ENCODE measurements at regions not wholly inside any gene's neighbourhood (a gene's known extent, or its start where the extent isn't known, plus 50 kb on each side); places are given as distances from the start of the nearest gene placed in this dataset.
"Not testable (repeated sequence)": the region's sequence is repeated elsewhere in the genome, so short reads cannot be mapped to it uniquely, and the experiment has no call there.

GRCh38 chr5:83889971-83890745 is 169.5 kb upstream of the HAPLN1 start:
- DNase-seq (ENCODE audit: low spot score): no peak
- intact Hi-C loops (cut with DNase I): no loop called here

DNA sequence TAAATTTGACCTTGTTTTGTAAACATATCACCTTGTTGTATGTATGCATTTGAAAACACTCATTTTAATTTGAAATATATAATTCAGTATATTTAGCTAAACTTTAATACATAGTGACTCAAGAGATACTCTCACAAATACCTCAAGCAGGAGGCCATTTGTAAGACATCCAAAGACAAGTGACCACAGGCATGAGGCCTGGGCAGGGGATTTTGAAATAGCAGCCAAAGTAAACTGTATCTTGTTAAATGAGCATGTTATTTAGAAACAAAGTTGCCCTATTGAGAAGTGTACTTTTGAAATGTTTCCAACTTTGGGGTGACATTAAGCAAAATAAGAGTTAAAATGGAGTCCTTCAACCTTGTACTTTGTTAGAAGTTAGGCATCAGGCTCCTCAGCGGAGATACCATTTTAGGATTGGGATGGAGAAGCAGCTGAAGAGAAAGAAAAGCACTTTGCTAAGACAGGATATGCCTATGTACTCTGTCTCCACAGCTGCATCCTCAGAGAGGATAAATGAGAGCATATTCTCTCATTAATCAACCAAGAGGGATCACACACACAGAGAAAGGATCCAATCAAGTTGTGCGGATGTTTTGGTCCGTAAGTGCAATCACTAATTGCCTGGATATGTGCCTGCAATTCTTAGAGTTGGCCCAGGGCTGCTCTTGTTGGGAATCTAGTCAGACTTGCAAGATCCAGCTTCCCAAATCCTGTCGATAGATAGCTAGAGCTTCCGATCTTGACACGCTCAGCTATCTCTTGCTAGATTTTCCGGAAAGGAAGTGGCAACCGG is 157.5 kb upstream of the HAPLN1 start:
- intact Hi-C loops (cut with DNase I): no loop called here
- DNase-seq (ENCODE audit: low spot score): no peak

DNA sequence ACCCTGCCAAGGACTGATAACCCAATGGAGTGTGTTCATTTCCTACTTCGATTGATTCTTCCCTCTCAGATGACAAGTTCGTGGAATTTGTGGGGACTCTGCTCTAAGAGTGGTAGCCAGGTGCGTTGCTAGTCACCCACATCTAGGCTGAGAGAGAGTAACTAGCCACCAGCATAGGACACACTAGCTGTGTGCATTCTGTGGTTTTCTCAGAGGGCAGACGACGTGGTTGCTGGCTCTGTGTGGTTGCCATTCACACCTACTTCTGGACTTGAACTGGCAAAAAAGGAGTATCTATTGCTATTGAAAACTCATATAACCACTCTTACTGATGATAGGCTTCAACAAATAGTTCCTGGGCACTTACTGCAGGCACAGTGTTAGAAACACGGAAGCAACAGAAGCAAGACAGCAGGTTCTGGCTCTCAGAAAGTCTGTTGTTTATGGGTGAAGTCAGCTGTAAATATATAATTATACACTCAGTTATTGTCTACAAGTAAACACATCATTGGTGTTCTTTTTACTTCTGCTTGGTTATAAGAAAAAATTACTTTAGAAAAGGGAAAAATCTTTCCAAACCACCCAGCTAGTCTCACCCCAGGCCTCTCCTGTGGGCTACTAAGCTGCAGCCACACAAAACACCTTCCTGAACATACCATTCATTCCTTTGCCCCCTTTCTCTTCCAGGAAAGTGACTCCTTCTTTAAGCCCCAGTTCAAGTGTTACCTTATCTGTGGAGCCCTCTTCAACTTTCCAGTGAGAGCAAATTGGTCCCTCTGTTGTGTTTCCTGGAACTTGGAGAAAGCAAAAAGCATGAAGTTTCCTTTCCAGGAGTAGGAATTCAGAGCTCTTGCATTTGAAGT is 151.1 kb upstream of the HAPLN1 start:
- intact Hi-C loops (cut with DNase I): no loop called here

GRCh38 chr5:83866181-83866580 is 145.5 kb upstream of the HAPLN1 start:
- intact Hi-C loops (cut with DNase I): no loop called here
- no peak for DNase-seq (ENCODE audit: low spot score)

More for the DNA sequence above, 151.1 kb upstream of the HAPLN1 start:
- peak; percentile 40 for DNase-seq (ENCODE audit: low spot score)

DNA sequence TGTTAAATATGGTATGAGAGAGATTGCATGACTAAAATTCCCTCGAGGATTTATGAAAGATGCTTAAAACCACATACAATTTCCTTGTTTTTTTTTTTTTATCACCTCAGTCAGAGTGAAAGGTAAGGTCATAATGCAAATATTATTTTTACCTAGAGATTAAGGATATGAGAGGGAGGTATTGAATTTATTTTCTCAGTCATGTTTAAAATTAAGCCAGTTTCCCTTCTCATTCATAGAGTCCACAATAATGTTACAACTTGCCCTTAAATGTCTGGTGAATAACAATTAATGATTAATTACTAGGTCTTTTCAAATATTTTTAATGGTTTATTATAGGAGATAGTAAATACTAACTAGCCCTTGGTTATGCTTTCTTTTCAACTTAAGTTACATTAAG is 144.9 kb upstream of the HAPLN1 start:
- intact Hi-C loops (cut with DNase I): no loop called here
- no peak for DNase-seq (ENCODE audit: low spot score)

- intact Hi-C loops (cut with DNase I): no loop called here
- DNase-seq (ENCODE audit: low spot score): no peak
Observed at GRCh38 chr5:83864652-83865051, 144.0 kb upstream of the HAPLN1 start.

- no peak for DNase-seq (ENCODE audit: low spot score)
Observed at GRCh38 chr5:83857341-83857740, 136.7 kb upstream of the HAPLN1 start.

GRCh38 chr5:83856881-83857280 is 136.2 kb upstream of the HAPLN1 start:
- DNase-seq (ENCODE audit: low spot score): no peak
- intact Hi-C loops (cut with DNase I): no loop called here

More at GRCh38 chr5:83857341-83857740, 136.7 kb upstream of the HAPLN1 start:
- intact Hi-C loops (cut with DNase I): no loop called here

DNA sequence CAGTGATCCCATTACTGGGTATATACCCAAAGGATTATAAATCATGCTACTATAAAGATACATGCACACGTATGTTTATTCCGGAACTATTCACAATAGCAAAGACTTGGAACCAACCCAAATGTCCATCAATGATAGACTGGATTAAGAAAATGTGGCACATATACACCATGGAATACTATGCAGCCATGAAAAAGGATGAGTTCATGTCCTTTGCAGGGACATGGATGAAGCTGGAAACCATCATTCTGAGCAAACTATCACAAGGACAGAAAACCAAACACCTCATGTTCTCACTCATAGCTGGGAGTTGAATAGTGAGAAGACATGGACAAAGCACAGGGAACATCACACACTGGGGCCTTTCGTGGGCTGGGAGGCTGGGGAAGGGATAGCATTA is 129.8 kb upstream of the HAPLN1 start:
- intact Hi-C loops (cut with DNase I); DNase-seq (ENCODE audit: low spot score): not testable (repeated sequence)

DNA sequence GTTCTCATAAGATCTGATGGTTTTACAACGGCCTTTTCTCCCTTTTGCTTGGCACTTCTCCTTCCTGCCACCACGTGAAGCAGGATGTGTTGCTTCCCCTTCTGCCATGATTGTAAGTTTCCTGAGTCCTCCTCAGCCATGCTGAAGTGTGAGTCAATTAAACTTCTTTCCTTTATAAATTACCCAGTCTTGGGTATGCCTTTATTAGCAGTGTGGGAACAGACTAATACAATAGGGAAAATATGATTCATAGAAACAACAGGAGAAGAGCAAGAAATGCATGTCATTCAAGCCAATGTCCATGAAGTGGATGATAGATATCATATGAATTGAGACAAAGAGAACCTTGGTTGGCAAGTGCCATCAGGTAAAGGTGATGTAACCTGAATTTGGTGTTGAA is 128.3 kb upstream of the HAPLN1 start:
- DNase-seq (ENCODE audit: low spot score): no peak
- intact Hi-C loops (cut with DNase I): no loop called here

GRCh38 chr5:83846624-83847350 is 126.1 kb upstream of the HAPLN1 start:
- intact Hi-C loops (cut with DNase I): no loop called here
- DNase-seq (ENCODE audit: low spot score): no peak

GRCh38 chr5:83844449-83845068 is 123.9 kb upstream of the HAPLN1 start:
- intact Hi-C loops (cut with DNase I): no loop called here
- DNase-seq (ENCODE audit: low spot score): no peak

DNA sequence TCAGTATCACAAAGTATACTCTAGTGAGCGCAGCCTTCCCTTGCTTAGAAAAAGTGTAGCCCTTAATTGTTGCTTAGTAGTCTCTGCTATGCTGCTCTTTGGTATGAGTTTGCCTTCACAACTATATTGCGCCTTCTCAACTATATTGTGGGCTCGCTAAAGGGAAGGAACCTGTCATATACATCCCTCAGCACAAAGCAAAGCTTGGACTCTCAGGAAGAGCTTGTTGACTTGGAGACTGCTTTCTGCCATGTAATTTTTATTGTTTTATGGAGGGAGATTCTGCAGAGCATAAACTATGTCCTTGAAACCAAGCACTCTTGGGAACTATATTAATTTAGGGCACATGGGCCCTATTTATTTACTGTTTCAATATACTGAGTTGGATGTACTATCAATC is 119.1 kb upstream of the HAPLN1 start:
- intact Hi-C loops (cut with DNase I): no loop called here
- DNase-seq (ENCODE audit: low spot score): no peak

- intact Hi-C loops (cut with DNase I): no loop called here
- DNase-seq (ENCODE audit: low spot score): no peak
Observed at GRCh38 chr5:83839256-83839655, 118.6 kb upstream of the HAPLN1 start.

GRCh38 chr5:83837265-83837907 is 116.7 kb upstream of the HAPLN1 start:
- intact Hi-C loops (cut with DNase I): no loop called here
- no peak for DNase-seq (ENCODE audit: low spot score)

DNA sequence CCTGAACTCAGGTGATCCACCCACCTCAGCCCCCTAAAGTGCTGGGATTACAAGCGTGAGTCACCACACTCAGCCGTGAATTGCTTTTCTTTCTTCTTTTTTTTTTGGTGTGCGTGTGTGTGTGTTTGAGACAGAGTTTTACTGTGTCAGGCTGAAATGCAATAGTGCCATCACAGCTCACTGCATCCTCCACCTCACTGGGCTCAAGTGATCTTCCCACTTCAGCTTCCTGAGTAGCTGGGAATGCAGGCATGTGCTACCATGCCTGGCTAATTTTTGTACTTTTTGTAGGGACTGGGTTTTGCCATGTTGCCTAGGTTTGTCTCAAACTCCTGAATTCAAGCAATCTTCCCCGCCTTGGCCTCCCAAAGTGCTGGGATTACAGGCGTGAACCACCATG is 113.7 kb upstream of the HAPLN1 start:
- intact Hi-C loops (cut with DNase I): no loop called here
- no peak for DNase-seq (ENCODE audit: low spot score)

GRCh38 chr5:83831834-83832233 is 111.2 kb upstream of the HAPLN1 start:
- intact Hi-C loops (cut with DNase I): no loop called here
- DNase-seq (ENCODE audit: low spot score): no peak

DNA sequence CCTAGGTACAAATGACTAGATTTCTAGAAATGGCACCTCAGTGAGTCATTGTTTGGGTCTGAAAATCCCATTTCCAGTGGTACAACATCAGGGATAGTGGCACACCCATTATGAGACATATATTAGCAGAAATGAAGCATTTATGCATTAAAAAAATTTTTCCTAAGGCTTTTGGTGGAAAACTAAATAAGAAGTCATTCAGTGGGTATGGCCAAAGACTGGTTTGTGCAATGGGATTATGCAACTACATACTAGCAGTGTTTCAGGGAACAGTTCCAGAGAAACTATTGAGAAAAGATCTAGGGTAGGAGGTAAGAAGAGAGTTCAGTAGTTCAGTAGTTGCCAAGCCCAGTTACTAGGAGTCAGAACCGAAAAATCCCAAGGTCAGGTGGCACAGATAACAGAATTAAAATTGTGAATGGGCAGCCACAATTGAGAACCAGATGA is 106.5 kb upstream of the HAPLN1 start:
- intact Hi-C loops (cut with DNase I): no loop called here
- no peak for DNase-seq (ENCODE audit: low spot score)

Measured in posterior vena cava (tissue), 2 donors.